ENCODE measurements at regions not wholly inside any gene's neighbourhood (a gene's known extent, or its start where the extent isn't known, plus 50 kb on each side); places are given as distances from the start of the nearest gene placed in this dataset.
A peak's percentile ranks its signal among the peaks of the same experiment; 100 is the strongest.

DNA sequence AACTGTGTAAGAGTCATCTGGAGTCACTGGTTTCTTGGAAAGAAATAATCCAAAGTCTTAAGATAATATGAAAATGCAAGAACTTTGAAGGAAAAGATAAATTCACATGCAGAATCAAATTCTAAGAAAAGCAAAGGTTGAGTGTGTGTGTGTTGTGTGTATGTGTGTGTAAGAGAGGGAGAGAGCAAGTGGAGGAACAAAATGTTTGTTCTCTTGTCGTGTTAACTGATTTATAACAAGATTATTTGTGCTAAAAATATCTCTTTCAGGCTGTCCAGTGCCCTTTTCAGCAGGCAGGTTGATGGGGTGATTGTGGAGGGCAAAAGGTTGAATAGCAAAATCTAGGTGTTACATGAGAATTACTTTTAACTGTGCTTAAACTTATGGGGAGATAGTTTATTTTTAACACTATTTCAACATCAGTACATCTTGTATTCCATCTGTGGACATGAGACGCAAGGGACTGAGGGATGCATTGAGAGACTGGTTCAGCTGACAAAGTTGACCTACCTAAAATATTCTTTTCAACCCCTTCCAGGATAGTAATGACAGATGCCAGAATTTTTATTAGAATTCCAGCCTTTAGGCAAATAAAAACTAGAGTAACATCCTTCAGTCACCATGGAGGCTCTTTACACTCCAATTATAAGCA, 342.4 kb upstream of the CD180 start:
- DNase-seq = no peak

DNA sequence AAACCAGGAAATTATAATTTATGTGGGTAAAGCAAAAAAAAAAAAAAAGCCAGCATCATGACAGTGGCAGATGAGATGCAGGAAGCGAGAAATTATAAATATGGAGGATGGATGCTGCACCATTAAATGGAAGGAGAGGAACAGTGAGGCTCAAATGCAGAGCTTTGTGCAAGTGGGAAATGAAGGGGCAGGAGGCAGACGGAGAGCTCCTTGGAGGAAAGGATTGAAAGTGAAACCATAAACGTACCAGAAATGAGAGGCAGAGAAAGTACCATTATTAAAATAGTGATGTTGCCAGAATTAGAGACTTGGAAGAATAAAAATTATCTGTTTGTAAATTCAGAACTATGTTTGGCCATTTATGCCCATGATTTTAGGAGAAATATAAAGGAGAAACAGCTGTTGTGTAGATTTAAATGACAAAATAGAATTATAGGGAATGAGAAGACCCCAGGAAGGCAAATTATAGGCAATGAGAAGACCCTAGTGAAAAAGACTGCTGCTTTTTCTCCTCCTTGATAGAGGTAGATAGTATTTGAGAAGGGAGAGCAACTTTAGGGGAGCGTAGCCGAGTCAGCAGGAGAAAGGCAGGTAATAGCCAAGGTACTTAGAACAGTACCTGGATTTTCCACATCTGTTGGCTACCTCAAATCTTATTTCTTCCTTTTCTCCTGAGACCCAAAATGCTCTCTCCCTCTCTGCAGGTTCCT, 341.0 kb upstream of the CD180 start:
- DNase-seq = no peak

DNA sequence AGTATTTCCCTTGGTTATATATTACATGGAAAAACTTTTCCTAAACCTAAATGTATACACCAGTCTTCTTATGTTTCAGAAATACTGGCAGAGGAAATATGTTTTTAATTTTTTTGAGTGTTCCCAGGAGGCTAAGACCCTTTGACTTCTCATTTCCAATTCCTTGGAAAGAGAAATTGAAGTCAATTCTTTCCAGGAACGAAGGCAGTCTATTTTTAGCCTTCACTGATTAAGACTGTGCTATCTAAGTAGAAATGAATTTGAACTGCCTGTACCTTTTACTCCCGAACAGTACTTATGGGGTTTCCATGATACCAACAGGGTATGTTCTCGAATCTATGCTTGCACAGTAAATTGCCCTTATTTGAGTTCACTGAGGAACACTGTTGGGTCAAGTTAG, 340.3 kb upstream of the CD180 start:
- no peak for DNase-seq

DNA sequence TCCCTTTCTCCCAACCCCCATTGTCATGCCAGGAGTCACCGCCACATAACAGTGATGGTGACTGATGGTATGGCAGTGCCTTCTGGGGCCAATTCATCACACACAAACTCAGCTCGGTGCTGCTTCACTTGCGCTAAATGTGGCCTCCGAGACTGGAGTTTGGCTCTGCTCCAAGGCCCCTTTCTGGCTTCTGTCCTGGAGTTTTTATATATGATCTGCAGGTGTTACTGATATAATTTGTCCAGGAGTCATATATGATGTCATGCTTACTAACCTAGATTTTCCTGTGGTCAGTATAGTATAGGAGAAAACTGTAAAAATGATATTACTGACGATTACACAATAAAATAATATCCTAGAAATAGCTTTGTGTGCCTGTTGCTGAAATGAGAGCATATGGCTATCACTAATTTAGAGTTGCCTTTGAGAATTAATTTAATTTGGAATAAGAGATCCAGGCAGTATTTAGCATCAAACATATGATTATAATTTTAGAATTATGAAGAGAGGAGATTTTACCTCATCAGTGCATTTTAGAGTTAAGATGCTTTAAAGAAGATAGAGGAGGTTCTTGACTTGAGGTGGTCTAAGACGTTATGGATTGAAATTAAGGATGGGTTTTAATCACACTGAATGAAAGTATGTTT, 334.1 kb upstream of the CD180 start:
- DNase-seq = peak; percentile 40

DNA sequence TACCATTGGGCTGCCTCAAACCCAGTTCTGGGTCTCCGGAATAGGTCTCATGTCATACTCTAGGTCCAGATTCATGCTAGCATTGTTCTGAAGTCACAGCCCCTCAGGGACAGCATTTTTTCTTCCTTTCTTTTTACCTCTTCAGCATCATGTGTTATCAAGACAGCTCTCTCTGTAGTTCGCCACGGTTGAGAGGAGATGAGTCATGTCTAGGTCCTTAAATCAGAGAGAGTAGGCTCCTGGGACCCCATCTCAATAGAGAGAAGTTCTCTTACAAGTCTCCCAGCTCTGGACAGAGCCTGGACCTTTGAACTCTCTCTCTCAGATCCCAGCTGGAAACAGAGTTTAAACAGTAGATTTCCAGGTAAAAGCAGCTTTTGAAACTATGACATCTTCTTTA, 332.4 kb upstream of the CD180 start:
- DNase-seq = no peak

DNA sequence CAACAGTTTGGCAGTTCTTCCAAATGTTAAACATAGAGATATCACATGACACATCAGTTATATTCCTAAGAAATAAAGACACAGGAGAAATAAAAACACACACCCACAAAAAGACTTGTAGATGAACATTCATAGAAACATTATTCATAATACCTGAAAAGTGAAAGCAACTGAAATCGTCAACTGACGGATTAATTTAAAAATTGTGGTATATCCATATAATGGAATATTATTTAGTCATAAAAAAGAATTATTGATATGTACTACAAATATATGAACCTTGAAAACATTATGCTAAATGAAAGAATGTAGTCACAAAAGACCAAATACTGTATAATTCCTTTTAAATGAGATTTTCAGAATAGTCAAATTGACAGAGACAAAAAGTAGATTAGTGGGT, 330.2 kb upstream of the CD180 start:
- no peak for DNase-seq

DNA sequence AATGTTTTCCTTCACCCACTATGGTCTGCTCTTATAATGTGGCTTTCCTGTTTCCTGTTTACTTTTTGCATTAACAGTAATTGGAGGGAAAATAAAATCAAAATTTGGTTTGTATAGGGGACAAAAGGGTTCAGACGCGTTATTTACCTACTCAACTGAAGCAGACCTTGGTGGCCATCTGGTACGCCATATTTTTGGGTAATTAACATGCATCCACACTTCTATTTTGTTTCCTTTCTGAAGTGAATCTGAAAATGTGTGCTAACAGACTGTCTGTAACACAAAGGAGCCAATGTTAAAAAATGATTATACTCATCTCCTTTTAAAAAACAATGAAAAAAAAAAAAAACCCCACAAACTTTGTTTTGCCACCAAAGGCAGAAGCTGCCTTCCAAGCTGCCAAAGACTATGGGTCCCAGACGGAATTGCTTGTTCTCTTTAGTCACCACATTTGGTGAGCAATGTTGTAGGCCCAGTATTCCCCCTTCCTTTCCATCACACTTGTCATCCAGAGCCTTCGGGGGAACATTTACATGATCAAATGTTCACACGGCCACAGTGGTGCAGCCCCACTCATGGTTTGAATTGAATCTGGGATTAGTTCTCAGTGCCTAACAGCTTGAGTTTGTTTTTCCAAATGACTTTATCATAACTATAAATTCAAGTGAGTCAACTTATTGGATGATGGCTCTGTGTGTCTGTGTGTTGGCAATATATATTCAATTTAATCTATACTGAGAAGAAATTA, 323.7 kb upstream of the CD180 start:
- DNase-seq = no peak

DNA sequence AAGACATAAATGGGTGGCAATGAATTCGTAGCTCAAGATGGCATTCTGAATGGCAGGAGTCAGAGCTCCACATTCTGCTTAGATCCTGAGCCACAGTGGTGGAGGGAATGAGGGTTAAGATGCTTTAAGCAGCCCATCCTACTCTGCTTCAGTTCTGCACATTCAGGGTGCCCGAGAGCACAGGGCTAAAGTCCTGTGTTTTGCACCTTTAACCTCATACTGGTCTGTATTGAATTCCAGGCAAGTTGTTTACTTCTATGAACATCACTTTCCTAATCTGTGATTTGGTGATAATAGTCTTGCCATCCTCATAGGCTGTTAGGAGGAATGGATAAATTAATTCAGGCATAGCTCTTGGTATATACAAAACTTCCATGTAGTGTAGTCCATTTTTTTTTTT, 321.6 kb upstream of the CD180 start:
- no peak for DNase-seq

DNA sequence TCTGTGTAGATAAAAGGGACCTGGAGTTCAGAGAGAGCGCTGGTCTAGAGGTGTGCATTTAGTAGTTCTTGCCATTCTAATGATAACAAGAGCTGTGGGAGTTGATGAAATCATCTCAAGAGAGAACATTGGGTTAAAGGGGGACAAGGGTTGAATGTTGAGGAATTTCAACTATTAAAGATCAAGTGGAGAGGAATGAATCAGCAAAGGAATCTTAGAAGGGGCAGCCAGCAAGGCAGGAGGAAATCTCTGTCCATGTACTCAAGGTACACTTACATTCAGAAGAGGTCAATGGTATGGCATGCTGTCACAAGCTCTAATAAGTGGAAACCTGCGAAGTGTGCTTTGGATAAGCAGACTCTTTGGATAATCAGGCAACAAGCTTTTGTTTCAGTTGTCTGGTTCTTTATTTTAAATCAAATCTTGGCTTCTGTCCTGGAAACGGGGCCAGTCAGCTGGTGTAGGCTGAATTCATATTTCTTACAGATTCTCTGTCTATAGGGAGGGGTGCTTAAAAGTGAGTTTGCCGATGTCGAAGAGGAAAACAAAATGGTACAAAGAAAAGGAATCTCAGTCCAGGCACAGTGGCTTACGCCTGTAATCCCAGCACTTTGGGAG, 320.5 kb upstream of the CD180 start:
- DNase-seq = no peak

DNA sequence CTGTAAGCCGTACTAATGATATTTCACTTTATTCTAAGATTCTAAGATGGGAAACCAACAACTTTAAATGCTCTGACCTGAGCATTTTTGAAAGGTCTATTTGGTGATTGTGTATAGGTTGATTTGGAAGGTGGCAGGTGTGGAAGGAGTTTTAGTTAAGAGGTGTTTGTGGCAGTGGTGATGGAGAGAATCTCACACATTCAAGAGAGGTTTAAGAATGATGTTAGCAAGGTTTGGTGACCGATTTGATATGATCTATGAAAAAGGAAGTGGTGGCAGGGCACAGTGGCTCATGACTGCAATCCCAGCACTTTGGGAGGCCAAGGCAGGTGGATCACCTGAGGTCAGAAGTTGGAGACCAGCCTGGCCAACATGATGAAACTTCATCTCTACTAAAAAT, 319.2 kb upstream of the CD180 start:
- DNase-seq = no peak

DNA sequence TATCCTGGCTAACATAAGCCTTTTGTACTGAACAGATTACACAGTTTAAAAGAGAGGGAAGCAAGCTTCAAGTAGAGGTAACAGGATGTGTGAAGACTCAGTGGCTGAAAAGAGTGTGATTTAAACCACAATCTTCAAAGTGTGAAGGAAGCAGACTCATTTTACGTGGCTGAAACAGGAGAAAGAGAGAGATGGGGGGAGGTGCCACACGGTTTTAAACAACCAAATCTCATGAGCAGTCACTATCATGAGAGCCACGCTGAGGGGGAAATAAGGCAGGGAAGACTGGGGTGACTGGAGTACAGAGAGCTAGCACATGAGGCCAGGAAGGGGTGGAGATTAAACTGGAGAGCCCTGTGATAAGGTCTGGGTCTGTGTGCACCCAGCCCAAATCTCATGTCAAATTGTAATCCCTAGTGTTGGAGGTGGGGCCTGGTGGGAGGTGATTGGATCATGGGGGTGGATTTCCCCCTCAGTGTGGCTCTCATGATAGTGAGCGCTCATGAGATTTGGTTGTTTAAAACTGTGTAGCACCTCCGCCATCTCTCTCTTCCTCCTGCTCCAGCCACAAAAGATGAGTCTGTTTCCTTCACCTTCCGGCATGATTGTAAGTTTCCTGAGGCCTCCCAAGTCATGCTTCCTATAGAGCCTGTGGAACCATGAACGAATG, 318.6 kb upstream of the CD180 start:
- DNase-seq = no peak

DNA sequence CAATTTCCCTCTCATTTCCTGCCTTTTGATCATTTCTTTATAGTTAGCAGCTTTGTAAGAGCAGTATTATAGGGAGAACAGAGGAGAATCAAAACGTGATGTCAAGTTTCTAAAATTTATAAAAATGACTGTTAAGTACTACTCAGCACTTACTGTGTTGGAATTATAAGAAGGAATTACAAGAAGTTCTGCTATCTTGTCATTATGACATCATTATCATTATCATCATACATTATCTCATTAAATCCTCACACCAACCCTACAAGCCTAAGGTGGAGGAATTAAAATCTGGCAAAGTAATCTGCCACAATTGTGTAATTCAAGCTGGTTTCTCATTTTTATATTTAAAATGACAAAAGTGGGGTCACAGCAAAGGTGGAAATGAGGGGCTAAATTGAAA, 316.2 kb upstream of the CD180 start:
- no peak for DNase-seq

DNA sequence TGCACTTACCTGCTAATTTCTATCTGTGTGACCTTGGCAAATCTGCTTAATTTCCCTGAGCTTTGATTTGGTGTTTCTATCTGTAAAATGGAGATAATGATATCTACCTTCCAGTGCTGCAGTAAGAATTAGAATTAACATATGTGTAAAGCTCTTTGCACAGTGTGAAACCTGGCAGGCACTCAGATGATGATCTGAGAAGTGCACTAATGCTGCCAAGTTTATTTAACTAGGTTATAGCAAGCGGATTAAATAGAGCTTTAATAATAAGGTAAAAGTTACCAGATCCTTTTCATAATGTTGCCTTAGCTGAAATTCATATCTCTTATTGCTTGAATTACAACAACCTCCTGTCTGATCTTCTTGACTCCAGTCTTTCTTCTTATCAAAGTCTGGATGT, 315.3 kb upstream of the CD180 start:
- no peak for DNase-seq

DNA sequence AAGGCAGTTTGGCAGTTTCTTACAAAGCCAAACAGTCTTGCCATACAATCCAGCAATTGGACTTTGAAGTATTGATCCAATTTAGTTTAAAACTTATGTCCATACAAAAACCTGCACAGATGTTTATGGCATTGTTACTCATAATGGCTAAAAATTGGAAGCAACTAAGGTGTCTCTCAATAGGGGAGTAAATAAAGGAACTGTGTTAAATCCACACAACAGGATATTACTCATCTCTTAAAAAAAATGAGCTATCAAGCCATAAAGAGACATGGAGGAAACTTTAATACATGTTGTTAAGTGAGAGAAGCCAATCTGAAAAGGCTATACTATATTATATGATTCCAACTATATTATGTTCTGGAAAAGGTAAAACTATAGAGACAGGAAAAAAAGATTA, 313.6 kb upstream of the CD180 start:
- no peak for DNase-seq

DNA sequence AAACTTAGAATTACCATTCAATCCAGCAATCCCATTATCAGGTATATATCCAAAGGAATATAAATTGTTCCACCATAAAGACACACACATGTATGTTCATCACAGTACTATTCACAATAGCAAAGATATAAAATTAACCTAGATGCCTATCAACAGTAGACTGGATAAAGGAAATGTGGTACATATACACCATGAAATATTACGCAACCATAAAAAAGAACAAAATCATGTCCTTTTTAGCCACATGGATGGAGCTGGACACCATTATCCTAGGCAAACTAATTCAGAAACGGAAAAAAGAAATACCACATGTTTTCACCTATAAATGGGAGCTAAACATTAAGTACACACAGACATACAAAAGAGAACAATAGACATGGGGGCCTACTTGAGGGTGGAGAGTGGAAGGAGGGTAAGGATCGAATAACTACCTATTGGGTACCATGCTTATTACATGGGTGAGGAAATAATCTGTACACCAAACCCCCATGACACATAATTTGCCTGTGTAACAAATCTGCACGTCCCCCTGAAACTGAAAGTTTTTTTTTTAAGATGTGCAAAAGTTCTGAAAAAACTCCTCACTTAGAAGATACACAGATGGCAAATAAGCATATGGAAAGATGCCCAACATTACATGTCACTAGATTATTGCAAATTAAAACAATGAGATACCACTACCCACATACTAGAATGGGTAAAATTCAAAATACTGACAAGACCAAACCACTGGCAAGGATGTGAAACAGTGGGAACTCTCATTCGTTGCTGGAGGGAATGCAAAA, 313.0 kb upstream of the CD180 start:
- DNase-seq = no peak

DNA sequence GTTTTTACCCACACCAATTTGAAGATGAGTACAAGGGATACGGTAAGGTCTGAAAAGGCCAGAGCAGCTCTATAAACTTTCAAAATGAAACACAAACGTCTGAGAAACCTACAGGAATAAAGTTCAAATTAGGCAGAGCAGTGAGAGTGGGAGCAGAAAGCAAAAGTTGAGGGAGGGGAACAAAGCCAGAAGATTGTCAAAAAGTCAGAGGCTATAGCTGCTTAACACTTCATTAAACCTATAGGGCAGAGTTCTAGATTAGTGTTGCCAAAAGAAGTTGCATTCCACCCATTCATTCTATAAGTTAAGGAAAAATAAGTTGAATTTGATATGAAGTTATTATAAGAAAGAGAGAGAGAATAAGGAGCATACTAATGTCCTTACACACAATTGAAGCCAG, 309.6 kb upstream of the CD180 start:
- no peak for DNase-seq

DNA sequence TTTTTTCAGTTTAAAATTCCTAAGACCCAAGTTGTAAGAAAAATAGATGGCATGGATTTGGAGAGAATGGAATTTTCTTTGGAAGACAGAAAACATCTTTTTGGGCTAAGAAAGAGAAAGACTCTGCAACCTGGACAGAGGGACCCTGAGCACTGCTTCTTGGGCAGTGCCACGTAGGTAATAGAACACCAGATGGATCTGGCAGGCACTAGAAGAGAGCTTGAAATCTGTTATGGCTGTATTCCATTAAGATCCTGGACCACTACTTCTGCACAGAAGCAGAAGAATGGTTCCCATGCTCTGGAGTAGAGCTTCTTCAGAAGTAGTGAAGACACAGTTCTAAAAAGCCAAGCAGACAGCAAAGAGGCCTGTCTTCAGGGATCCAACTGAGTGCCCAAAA, 306.4 kb upstream of the CD180 start:
- no peak for DNase-seq

DNA sequence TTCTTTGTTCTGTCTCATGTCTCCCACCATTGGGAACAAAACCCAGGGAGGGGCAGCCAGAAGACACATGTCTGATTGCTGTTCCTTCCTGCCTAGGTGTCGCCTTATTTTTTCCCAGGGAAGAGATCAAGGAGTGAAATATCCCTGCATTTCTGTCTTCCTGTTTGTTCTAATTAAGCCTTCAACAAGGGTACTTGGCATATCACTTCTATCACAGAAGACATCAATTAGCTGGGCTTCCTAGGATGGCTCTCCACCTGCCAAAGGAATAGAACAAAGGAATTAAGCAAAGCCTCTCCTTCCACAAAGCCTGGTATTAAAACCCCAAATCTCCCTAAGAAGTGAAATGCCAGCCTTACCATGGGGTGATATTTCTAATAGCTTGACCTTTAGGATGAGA, 299.5 kb upstream of the CD180 start:
- DNase-seq = no peak

DNA sequence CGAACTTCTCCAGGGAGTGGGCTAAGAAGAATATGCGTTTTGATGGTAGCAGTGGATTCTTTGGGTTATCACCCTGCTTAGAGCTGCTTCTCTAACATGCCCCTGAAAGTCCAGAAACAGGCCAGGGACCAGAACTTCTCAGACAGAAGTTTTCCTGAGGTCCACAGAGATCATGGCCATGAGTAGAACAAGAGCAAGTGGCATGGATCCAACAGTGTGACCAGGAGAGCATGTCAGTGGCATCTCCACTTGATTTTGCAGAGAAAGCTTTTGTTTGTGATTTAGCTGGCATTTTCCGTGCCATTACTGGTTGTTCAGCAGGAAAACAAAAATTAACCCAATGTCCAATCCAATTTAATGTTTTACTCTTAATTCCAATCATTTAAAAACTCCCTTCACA, 298.5 kb upstream of the CD180 start:
- DNase-seq = no peak

DNA sequence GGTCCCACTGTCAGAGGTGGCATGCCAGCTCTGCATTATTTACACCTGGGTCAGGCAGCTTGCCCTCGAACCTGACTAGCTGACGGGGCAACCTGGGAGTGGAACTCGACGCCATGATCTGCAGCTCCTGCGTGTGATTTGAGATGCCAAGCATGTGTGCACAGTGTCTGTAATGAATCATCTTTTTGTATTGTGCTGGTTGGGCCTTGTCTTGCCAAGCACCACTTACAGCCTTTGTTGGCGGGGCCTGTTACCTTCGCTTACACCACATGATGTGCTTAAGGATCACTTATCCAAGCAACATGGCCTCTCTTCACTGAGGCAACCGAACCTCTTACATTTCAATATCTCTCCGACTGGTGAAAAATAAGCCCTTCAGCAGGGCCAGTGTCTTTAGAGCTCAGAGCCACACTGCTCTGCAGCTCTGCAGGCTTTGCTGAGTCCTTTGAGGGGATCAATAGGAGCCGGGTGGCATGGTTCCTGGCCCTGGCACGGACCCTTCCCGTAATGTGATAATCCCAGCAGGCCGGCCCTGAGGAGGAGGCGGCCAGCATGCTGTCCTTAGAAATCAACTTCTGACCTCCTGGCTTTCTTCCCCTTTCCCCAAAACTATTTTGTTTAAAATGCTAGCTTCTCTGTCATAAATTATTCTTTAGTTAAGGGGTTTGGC, 297.7 kb upstream of the CD180 start:
- DNase-seq = peak; percentile 26

DNA sequence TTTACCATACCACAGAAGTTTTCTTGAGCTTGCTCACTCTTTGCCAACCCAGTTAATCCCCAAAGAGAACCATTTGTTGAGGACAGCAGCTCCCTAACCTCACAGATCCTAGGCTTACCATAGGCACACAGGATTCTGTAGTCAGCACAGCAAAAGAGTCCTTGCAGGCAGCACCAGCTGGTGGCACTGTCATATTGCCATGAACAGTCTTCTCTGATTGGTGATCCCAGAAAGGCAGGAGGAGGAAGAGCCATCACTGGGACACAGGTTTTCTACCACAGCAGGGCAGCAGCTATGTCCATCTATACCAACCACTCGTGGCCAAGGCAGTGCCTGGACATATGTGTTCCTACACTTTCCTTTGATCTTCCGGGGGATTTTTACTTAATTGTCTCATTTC, 297.1 kb upstream of the CD180 start:
- DNase-seq = no peak
